H54 (cell line): ENCODE measurements at regions not wholly inside any gene's neighbourhood (a gene's known extent, or its start where the extent isn't known, plus 50 kb on each side); places are given as distances from the start of the nearest gene placed in this dataset.
"Not testable (repeated sequence)": the region's sequence is repeated elsewhere in the genome, so short reads cannot be mapped to it uniquely, and the experiment has no call there.

Source experiments
- DNase-seq: peaks from one replicate; pipeline ENCODE4 v3.0.0; 2011; ENCODE audit warnings: low spot score, mixed read lengths; ENCODE audit not compliant: insufficient read length
- FAIRE-seq: peaks from 3 replicates; lab custom pipeline; 2011; peaks lifted over from hg19 to GRCh38; lab: Jason Lieb, UNC
- POLR2A ChIP-seq: IDR thresholded peaks from 2 replicates; pipeline ENCODE4 v1.6.1; 2011; ENCODE audit warnings: low read depth, mild to moderate bottlenecking, low read length

GRCh38 chr10:4294996-4295792 is 510.2 kb upstream of the KLF6 start:
- no peak for TF ChIP-seq POLR2A
- no peak for DNase-seq
- no peak for FAIRE-seq

GRCh38 chr10:4294271-4294670 is 509.3 kb upstream of the KLF6 start:
- no peak for TF ChIP-seq POLR2A
- DNase-seq (no peak), FAIRE-seq (no peak)

- no peak for DNase-seq
- no peak for TF ChIP-seq POLR2A
- no peak for FAIRE-seq
Measured at GRCh38 chr10:4291990-4292389, 507.0 kb upstream of the KLF6 start.

GRCh38 chr10:4285121-4285520 is 500.1 kb upstream of the KLF6 start:
- no peak for FAIRE-seq
- DNase-seq, result no peak
- TF ChIP-seq POLR2A, result no peak

- DNase-seq (no peak), FAIRE-seq (no peak)
- no peak for TF ChIP-seq POLR2A
Measured at GRCh38 chr10:4283846-4284610, 499.0 kb upstream of the KLF6 start.

GRCh38 chr10:4282496-4282895 is 497.5 kb upstream of the KLF6 start:
- TF ChIP-seq POLR2A, result no peak
- DNase-seq, result no peak
- FAIRE-seq, result no peak

- DNase-seq, result peak; percentile 12
- no peak for TF ChIP-seq POLR2A
- FAIRE-seq, result no peak
Measured at GRCh38 chr10:4281190-4281825, 496.3 kb upstream of the KLF6 start.

- TF ChIP-seq POLR2A, result no peak
- no peak for FAIRE-seq
- DNase-seq, result no peak
Measured at GRCh38 chr10:4280461-4281189, 495.6 kb upstream of the KLF6 start.

GRCh38 chr10:4279655-4280054 is 494.6 kb upstream of the KLF6 start:
- FAIRE-seq (no peak), DNase-seq (no peak)
- no peak for TF ChIP-seq POLR2A

- no peak for TF ChIP-seq POLR2A
- FAIRE-seq (no peak), DNase-seq (no peak)
Measured at GRCh38 chr10:4278186-4278585, 493.2 kb upstream of the KLF6 start.

- FAIRE-seq, result no peak
- no peak for DNase-seq
- TF ChIP-seq POLR2A, result no peak
Measured at GRCh38 chr10:4276151-4276550, 491.1 kb upstream of the KLF6 start.

- FAIRE-seq, DNase-seq: not testable (repeated sequence)
Measured at GRCh38 chr10:4274671-4275070, 489.7 kb upstream of the KLF6 start.

GRCh38 chr10:4271193-4271592 is 486.2 kb upstream of the KLF6 start:
- no peak for FAIRE-seq
- DNase-seq, result no peak
- no peak for TF ChIP-seq POLR2A
